HCT116 (cell line): ENCODE measurements at regions not wholly inside any gene's neighbourhood (a gene's known extent, or its start where the extent isn't known, plus 50 kb on each side); places are given as distances from the start of the nearest gene placed in this dataset.

Source experiments
- ATAC-seq: fragments of 200-7000 bp; cut with Tn5 transposase; 2 replicates; pipeline ENCODE4 v1.9.1; 2020; ENCODE audit warnings: mild to moderate bottlenecking, moderate library complexity
- BruUV-seq: library from RNA; stranded (reverse); fragments of 400-500 nt; replicated peaks from 2 replicates; lab custom pipeline; 2021; lab: Mats Ljungman, UMichigan
- CTCF ChIA-PET: fragments of 300-600 bp; sonication (Branson Sonifier 250); formaldehyde crosslinking; loops from one replicate; lab custom pipeline; 2021; ENCODE audit warnings: antibody characterized with exemption; lab: Charles Lee
- POLR2A ChIA-PET: fragments of 300-600, 350-600 bp; sonication (Branson Sonifier 250); formaldehyde crosslinking; loops from one replicate; lab custom pipeline; 2021; ENCODE audit warnings: antibody characterized with exemption; lab: Charles Lee
- RAD21 ChIA-PET, 2 experiments: fragments of 300-600 bp; sonication (Branson Sonifier 250); formaldehyde crosslinking; loops; one replicate each; lab custom pipeline; 2023; ENCODE audit warnings: low total read pairs in 2 of 2; ENCODE audit not compliant: uncharacterized antibody in 2 of 2, unreplicated experiment in 2 of 2, low non-redundant PET in 1 of 2; lab: Charles Lee
- DNase-seq: peaks from one replicate; pipeline ENCODE4 v3.0.0-alpha.2; 2010; ENCODE audit warnings: low read depth, low spot score
- H2AFZ ChIP-seq: fragments of 200-600 bp; shearing (Covaris generic), sonication (generic); 2 replicates; pipeline ENCODE4 v1.6.1; 2017; ENCODE audit warnings: low read depth, mixed run types, mixed read lengths, antibody characterized with exemption, low read length; ENCODE audit not compliant: poor library complexity, severe bottlenecking
- H3K27ac ChIP-seq: 2 replicates; pipeline ENCODE4 v1.5.1; 2012; ENCODE audit warnings: low read depth, low read length
- H3K27me3 ChIP-seq: fragments of 200-600 bp; sonication (generic); 2 replicates; pipeline ENCODE4 v1.6.1; 2016; ENCODE audit warnings: mixed run types, low read length, mixed read lengths; ENCODE audit not compliant: insufficient read depth
- H3K36me3 ChIP-seq, 2 experiments: fragments of 200-500 bp in 1 of 2; fragments of 200-600 bp in 1 of 2; sonication (Bioruptor generic) in 1 of 2; sonication (generic) in 1 of 2; 2 replicates each; pipeline versions ENCODE4 v1.5.1 to v1.6.1; 2014 to 2016; ENCODE audit warnings: low read length in 2 of 2, inconsistent platforms in 1 of 2, mixed read lengths in 1 of 2, mixed run types in 1 of 2; ENCODE audit not compliant: insufficient read depth in 2 of 2, control insufficient read depth in 1 of 2
- H3K4me1 ChIP-seq, 2 experiments: fragments of 200-600 bp in 1 of 2; sonication (generic) in 1 of 2; 2 replicates each; pipeline versions ENCODE4 v1.5.1 to v1.6.1; 2012 to 2017; ENCODE audit warnings: low read length in 2 of 2, inconsistent platforms in 1 of 2, mild to moderate bottlenecking in 1 of 2, mixed read lengths in 1 of 2, mixed run types in 1 of 2, moderate library complexity in 1 of 2; ENCODE audit not compliant: insufficient read depth in 2 of 2, control insufficient read depth in 1 of 2
- H3K4me2 ChIP-seq: fragments of 200-600 bp; sonication (generic); 2 replicates; pipeline ENCODE4 v1.6.1; 2017; ENCODE audit warnings: mixed run types, low read length, mixed read lengths
- H3K4me3 ChIP-seq, 2 experiments: fragments of 200-600 bp in 1 of 2; sonication (generic) in 1 of 2; replicated peaks in 1 of 2; 2 replicates each; pipeline ENCODE4 v1.5.1; 2011 to 2016; ENCODE audit warnings: low read length in 2 of 2, control low read depth in 1 of 2, low read depth in 1 of 2, mild to moderate bottlenecking in 1 of 2, mixed read lengths in 1 of 2, mixed run types in 1 of 2
- H3K79me2 ChIP-seq: fragments of 200-600 bp; sonication (generic); 2 replicates; pipeline ENCODE4 v1.6.1; 2017; ENCODE audit warnings: mild to moderate bottlenecking, mixed run types, low read length, moderate library complexity, mixed read lengths; ENCODE audit not compliant: insufficient read depth
- H3K9ac ChIP-seq: fragments of 200-600 bp; sonication (generic); 2 replicates; pipeline ENCODE4 v1.6.1; 2016; ENCODE audit warnings: low read length, mixed read lengths
- H3K9me2 ChIP-seq: fragments of 200-600 bp; sonication (generic), shearing (Covaris generic); 2 replicates; pipeline ENCODE4 v1.6.1; 2017; ENCODE audit warnings: mixed run types, mild to moderate bottlenecking, moderate library complexity; ENCODE audit not compliant: insufficient read depth
- H3K9me3 ChIP-seq, 2 experiments: fragments of 200-500 bp in 1 of 2; fragments of 200-600 bp in 1 of 2; sonication (Bioruptor generic) in 1 of 2; sonication (generic) in 1 of 2; 2 replicates each; pipeline ENCODE4 v1.6.1; 2014 to 2017; ENCODE audit warnings: low read length in 2 of 2, mixed read lengths in 2 of 2, inconsistent platforms in 1 of 2, low read depth in 1 of 2, mild to moderate bottlenecking in 1 of 2, mixed run types in 1 of 2, moderate library complexity in 1 of 2; ENCODE audit not compliant: control insufficient read depth in 1 of 2, insufficient read depth in 1 of 2
- H4K20me1 ChIP-seq: fragments of 200-600 bp; sonication (generic), shearing (Covaris generic); 2 replicates; pipeline ENCODE4 v1.6.1; 2017; ENCODE audit warnings: mixed run types, mild to moderate bottlenecking, moderate library complexity; ENCODE audit not compliant: insufficient read depth
- CEBPB ChIP-seq: IDR thresholded peaks from 2 replicates; pipeline ENCODE4 v1.6.1; 2012; ENCODE audit warnings: low read depth
- EZH2phosphoT487 ChIP-seq: fragments of 200-600 bp; IDR thresholded peaks from 2 replicates; pipeline ENCODE4 v1.6.1; 2018; ENCODE audit warnings: antibody characterized with exemption, borderline replicate concordance
- POLR2AphosphoS5 ChIP-seq: IDR thresholded peaks from 2 replicates; pipeline ENCODE4 v1.6.1; 2011; ENCODE audit warnings: mild to moderate bottlenecking, low read depth, low read length, moderate library complexity
- RAD21 ChIP-seq: IDR thresholded peaks from 2 replicates; pipeline ENCODE4 v1.6.1; 2012; ENCODE audit warnings: low read depth, mild to moderate bottlenecking
- SP1 ChIP-seq: IDR thresholded peaks from 2 replicates; pipeline ENCODE4 v1.6.1; 2012; ENCODE audit warnings: low read depth
- TCF7L2 ChIP-seq: IDR thresholded peaks from 2 replicates; pipeline ENCODE4 v1.7.0; 2011; ENCODE audit warnings: borderline replicate concordance, inconsistent platforms; ENCODE audit not compliant: insufficient read depth, insufficient read length; ENCODE audit errors: extremely low read depth
- intact Hi-C: fragments of 100-400 bp; cut with micrococcal nuclease; formaldehyde crosslinking; loops from 2 replicates; pipeline ENCODE4 v1.10.0; 2022
- TF ChIP-seq, protein P1 (sequence below): IDR thresholded peaks from 2 replicates; pipeline ENCODE4 v1.6.1; 2012

GRCh38 chr14:81676395-81676794, 142.7 kb upstream of the SEL1L start:
- POLR2A ChIA-PET: interaction anchor here (0.6 kb wide), 1 partner anchor 26 kb away, joined by 4 read pairs; no protein-coding TSS in a partner anchor
- H2AFZ ChIP-seq: no peak overlapping the region
- H3K79me2 ChIP-seq: no peaks in the 10 kb centered on the region
- H3K27me3 ChIP-seq: no peaks in the 10 kb centered on the region
- no TSS peak for BruUV-seq
- no peak overlapping the region for H3K4me2 ChIP-seq
- no peaks in the 10 kb centered on the region for H3K9me3 ChIP-seq
- no peak for TF ChIP-seq RAD21
- TF ChIP-seq, protein P1, sequence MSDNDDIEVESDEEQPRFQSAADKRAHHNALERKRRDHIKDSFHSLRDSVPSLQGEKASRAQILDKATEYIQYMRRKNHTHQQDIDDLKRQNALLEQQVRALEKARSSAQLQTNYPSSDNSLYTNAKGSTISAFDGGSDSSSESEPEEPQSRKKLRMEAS: no peak
- RAD21 ChIA-PET: no interaction called here
- no peaks in the 10 kb centered on the region for H3K9me2 ChIP-seq
- CTCF ChIA-PET: no interaction called here
- H3K27ac ChIP-seq: no peak overlapping the region
- H4K20me1 ChIP-seq: no peaks in the 10 kb centered on the region
- intact Hi-C loops: no loop called here
- H3K36me3 ChIP-seq: no peaks in the 10 kb centered on the region
- no peak overlapping the region for H3K4me3 ChIP-seq
- no peaks in the 10 kb centered on the region for H3K4me1 ChIP-seq
- DNase-seq: no peak
- H3K9ac ChIP-seq: no peak overlapping the region
- ATAC-seq: no peak

DNA sequence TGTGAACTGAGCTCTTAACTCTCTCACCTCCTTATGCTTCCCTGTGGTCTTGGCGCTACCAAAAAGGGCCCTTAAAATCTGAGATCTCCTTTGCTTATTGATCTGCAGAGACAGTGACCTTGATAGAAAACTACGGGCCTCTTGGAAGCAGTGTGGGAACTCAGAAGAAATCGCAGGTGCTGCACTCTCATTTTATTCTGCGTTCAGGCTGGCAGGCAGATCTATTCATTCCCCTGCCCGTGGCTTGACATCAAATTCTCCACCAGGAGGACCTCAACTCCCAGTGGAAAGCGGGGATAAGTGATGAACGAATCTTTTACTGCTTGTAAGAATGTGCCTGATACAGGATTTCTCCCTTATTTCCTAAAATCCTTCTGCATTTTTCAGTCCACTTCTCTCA, 143.2 kb upstream of the SEL1L start:
- H3K4me1 ChIP-seq: no peaks in the 10 kb centered on the region

More for the DNA sequence above, 143.2 kb upstream of the SEL1L start:
- intact Hi-C loops: no loop called here
- no peak for ATAC-seq
- Histone ChIP-seq H3K4me2 (no peak overlapping the region), H3K9me3 (no peaks in the 10 kb centered on the region), H3K27me3 (no peaks in the 10 kb centered on the region), H3K36me3 (no peaks in the 10 kb centered on the region), H4K20me1 (no peaks in the 10 kb centered on the region), H3K27ac (no peak overlapping the region), H3K79me2 (no peaks in the 10 kb centered on the region), H3K9ac (no peak overlapping the region), H3K4me3 (no peak overlapping the region), H2AFZ (no peak overlapping the region), H3K9me2 (no peaks in the 10 kb centered on the region)
- TF ChIP-seq TCF7L2 (no peak), POLR2AphosphoS5 (no peak), EZH2phosphoT487 (no peak), CEBPB (no peak), SP1 (no peak)
- TF ChIP-seq, protein P1: no peak
- BruUV-seq: no TSS peak
- ChIA-PET CTCF (no interaction called here), RAD21 (no interaction called here), POLR2A (interaction anchor here (0.6 kb wide), 1 partner anchor 27 kb away, joined by 4 read pairs; no protein-coding TSS in a partner anchor)
- DNase-seq: no peak
